GM19467 (cell line): ENCODE measurements at regions not wholly inside any gene's neighbourhood (a gene's known extent, or its start where the extent isn't known, plus 50 kb on each side); places are given as distances from the start of the nearest gene placed in this dataset.

Experiments used
- ATAC-seq: cut with Tn5 transposase; IDR thresholded peaks from one replicate; pipeline ENCODE4 v1.9.1; 2021; ENCODE audit warnings: mild to moderate bottlenecking, moderate library complexity; ENCODE audit not compliant: unreplicated experiment

DNA sequence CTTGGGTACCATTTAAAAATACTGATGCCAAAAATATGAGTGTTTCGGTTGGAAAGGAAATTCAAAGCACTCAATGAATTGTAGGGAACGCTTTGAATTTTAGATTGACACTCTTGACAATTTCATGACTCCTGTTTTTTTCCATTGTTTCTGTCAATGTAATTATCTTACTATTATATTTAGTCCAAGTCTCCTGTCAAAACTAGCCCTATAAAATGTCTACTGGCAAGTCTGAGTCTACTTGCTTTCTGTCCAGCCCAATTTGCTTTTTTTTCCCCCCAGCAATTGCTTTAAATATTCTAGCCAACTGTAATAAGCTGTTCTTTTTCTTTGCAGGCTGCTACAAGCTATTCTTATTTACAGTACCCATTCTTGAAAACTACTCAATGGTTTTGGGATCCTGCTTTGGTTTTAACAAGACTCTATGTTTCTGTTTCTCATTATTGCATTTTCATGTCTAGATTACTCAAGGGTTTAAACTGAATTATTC lies 1103.9 kb upstream of the GJE1 start:
- no peak for ATAC-seq

DNA sequence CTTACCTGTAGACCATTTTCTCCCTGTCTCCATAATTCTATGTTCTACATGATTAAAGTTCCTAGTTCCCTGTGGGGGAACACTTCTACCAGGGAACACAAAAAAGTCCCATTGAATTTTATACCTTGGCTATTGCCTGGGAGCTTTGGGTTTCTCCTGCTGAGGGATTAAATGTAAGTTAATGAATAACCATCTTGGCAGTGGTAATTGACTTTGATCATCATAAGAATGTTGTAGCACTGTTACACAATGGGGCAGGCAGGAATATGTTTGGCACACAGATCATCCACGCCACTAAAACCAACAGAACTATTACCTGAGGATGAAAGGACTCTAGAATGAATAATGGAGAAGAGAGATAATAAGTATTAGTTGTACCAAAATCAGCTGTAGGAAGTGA lies 1106.2 kb upstream of the GJE1 start:
- ATAC-seq = no peak

DNA sequence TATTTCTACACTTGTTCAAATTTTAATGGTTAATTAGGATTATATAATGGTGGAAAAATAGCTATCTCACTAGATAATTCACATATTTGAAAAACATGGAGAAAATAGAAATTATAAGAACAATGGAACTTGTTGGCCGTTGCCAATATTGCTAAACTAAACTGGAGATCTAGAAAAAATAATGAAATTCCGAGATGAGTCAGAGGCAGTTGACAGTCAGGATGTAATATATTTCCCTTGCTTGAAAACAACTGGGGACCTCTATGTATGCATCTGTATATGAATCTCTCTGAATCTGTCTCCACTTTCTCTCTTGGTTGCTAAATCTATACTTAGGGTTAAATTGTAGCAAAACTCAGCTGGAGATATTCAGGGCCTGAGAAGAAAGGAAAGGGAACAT lies 1108.2 kb upstream of the GJE1 start:
- ATAC-seq = no peak

DNA sequence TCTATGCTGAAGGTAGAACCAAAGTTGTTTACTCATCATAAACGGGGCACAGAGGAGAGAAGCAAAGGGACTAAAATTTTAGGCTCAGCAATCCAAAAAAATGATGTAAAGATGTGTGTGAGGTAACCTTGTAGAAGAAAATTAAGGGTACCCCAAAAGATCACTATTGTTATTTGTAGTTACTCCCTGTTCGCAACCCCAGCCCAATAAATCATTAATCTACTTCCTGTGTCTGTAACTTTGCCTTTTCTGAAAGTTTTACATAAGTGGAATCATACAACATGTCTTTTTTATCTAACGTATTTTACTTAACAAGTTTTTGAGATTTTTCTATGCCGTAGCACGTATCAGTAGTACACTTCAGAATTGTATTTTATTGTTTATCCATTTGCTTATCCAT lies 1114.8 kb upstream of the GJE1 start:
- no peak for ATAC-seq

DNA sequence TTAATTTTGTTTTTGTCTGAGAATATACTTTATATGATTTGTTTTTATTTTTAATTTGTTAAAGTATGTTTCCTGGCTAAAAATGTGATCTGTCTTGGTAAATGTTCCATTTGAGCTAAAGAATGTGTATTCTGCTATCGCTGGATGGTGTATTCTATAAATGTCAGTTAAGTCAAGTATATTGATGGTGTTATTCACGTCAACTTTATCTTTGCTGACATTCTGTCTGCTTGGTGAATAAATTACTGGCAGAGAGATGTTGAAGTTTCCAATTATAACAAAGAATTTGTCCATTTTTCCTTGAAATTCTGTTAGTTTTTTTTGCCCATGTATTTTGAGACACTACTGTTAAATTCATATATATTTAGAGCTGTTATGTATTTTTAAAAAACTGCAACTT lies 1131.8 kb upstream of the GJE1 start:
- ATAC-seq = no peak

DNA sequence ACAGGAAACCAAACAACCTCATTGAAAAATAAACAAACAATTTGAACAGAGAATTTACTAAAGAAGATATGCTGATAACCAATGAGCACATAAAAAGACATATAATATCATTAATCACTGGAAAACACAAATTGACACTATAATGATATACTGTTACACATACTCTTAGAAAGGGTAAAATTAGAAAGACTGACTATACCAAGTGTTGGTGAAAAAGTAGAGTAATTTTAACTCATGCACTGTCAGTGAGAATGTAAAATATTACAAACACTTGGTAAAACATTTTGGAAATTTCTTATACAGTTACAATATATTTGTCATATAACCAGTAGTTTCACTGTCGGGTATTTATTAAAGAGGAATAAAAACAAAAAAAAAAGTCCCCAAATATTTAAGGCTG lies 1139.2 kb upstream of the GJE1 start:
- ATAC-seq = no peak

DNA sequence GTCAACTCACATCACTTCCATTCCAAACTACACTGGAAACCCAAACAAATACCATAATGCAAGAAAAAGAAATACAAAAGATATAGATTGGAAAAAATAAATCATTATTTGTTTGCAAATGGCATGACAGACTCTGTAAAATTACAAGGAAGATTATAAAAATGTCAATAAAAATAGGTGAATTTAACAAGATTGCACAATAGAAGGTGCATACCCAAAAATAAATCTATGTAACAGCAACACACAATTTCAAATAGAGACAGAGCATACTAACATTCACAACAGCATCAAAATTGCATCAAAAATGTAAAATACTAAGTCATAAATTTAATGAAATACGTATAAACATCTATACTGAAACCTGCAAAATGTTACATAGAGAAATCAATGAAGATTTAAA lies 1140.0 kb upstream of the GJE1 start:
- ATAC-seq = no peak

DNA sequence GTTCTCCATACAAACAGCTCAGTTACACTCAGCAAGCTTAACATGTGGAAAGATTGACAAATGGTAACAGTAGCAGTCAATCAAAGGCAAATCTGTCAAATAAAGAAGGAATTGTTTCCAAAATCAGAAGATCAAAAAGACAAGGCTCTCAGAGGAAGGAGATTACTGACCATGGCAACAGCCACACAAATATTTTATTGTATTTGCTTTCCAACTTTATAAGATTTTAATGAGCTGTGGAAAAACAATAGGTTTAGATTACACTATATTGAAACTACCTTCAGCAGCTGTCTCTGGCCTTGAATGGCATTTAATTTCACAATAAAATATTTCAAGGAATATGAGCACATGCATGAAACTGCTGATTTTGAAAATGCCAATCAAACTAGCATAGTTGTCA lies 1143.9 kb upstream of the GJE1 start:
- no peak for ATAC-seq

DNA sequence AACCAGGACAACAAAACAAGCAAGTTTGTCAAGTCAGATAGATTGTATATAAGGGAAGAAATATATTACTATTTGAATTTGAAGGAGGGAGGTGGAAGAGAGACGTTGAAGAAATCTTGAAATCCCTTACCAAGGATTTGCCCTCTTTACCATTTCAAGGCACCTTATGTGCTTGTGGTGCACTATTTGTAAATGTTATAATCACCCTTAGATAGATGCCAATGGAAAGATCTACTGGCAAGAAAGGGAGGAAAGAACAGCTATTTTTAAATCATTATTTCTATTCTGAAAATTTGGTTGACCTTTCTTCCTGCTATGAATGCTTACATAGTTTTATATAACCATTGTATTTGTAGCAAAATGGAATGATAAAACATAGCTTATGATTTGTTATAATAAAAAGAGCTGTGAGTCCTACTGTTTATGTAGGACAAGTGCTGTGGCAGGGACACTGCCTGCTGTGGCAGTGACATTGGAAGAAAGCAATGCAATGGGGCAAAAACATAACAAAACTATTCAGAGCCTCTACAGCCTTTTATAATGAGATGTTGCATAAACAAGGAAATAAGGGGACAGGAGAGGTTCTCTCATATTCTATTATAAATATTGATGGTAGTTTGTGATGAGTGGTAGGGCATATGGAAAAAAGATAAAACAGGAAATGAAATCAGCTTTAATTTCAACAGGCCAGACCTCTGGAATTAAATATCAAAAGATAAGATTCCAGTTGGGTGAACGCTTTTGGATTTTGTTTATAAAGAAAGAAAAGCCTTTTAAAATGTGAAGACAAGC lies 1145.2 kb upstream of the GJE1 start:
- no peak for ATAC-seq

DNA sequence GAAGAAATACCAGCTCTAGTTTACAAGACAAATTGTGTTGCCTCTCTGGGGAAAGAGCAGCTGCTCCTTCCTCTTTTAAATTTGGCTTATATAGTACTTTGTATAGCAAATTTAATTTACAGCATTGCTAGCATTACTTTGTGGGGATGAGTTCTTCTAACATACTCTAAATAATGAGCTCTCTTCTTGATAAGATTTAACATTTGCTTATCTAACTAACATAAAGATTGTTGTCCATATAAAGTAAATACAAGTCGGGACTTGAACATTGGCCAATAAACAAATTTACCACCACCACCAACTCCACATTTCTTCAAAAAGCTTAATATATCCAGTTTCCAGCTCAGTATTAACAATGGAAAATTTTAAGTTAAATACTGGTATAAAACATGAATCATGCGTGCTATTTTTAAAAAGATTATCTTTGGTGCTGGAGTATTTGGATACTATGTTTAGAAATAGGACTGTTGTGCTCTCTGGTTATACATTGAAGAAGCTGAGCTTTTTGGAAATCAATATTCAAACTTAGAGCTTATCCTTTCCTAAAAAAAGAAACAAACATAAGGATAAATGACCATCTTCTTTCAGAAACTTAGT lies 1146.9 kb upstream of the GJE1 start:
- ATAC-seq = no peak

DNA sequence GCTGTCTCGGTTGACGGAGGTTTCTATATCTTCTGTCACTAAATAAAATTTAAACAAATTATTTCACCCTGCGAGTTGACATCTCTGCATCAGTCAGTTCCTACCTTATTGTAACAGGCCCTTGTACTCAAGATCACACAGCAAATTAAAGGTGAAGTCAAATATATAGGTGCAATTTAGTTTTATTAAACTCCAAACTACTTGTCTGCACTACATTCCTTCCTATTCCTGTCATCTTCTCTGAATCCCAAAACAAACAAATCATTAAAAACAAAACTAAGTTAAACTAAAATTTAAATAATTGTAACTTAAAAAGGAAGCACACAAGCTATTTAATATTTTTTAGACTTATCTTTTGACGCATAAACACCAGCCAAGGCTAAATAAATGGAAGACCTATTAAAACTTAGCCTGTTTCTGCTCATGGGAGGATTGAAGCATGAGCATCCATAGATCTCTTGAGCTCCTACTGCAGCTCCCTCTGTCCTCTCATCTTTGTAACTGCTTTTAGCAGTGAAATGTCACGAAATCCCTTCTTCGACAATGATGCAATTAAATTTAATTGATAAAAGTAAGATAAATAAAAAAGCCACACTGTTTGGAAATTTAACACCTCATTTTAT lies 1152.3 kb upstream of the GJE1 start:
- ATAC-seq = no peak

DNA sequence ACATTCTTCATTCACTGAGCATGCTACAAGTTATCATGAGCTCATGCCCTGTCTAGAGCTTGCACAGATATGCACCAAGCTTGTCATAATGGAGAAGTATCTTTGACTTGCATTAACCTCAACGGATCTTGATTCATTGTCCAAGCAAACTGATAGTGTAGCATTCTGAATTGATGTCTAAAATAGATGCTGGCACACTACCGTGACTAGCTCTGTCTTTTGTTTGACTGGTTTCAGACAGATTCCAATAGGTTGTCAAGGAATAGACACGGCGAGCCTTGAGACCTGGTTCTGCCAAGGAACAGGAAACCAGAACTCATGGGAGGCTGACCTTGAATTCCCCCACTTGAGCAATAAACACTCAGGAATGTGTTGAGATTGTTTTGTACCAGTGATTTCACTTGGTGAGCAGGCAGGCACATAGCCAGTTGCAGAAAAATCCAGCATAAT lies 1153.1 kb upstream of the GJE1 start:
- ATAC-seq = no peak

DNA sequence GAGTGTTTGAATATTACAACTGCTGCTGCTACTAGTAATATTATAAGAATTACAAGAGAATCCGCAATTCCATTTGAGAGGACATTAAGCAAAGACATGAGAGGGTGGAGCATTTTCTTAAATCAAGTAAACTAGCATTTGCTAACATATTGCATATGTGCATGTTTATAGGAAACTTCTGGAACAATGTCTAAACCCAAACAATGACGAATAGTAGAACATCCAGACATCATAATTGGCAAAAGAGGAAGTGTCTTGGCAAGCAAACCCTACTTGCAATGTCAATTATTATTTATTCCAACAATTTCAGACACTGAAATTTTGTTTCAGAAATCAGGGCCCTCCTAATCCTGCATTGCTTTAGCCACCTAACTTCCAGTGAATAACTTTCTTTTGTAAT lies 1155.3 kb upstream of the GJE1 start:
- ATAC-seq = no peak

DNA sequence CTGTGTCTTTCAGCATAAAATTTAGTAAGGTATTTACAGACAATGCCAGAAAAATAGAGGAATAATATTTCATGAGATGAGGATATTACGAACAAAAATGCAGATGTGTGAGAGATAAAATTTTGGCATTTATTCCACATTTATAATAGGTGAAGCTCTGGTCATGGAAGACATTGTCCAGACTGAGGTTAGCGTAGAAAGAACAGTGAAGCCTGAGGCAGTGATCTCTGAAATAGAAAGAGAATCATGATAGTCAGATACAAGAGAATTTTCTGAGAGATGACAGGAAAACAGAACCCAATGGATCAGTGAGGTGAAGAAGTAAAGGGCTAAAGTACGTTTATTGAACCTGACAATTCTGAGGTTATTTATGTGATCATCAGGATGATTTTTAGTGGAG lies 1155.9 kb upstream of the GJE1 start:
- no peak for ATAC-seq

DNA sequence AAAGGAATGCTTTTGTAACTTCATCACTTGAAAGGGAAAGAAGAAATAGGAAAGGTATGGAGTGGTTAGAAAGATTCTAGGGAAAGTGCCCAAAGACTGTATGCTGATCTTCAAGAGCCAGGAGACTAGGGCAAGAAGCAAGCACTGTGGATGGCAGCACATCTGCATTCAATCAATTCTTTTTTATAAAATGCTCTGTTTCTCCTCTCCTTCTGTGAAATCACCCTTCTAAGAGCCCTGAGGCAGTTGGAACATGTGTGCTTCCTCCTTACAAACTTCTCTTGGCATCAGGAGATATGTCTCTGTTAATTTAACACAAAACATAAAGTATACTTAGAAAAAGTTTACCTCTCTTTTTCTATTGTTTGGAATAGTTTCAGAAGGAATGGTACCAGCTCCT lies 1162.2 kb upstream of the GJE1 start:
- ATAC-seq = no peak

DNA sequence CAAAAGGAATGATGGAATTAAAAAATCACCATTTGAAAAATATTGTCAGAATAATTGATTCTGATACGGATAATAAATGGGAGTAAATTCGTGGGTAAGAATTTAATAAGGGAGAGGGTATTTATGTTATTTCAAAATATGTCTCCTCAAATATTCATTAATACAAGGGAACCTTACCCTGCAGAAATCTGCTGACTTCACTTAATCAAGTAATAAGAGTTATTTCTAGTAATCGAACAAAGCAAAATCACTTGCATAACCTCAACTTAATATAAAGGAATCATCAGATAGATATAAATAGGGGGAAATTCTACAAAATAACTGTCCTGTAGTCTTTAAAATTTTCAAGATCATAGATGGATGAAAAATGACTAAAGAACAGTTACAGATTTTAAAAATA lies 1164.7 kb upstream of the GJE1 start:
- no peak for ATAC-seq

DNA sequence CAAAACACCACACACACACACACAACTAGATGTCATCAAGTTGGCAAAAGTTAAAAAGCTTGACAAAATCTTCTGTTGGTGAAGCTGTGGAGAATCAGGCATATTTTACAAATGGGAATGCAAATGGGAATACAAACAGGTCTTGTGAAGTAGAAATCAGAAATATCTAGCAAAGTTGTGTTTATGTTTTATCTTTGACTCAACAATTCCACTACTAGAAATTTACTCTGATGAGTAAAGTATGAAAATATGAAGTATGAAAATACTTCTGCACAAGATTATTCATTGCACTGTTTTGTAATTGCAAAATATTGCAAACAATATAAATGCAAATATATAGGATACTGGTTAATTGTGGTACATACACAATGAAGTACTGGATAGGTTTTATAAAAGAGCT lies 1166.0 kb upstream of the GJE1 start:
- no peak for ATAC-seq

DNA sequence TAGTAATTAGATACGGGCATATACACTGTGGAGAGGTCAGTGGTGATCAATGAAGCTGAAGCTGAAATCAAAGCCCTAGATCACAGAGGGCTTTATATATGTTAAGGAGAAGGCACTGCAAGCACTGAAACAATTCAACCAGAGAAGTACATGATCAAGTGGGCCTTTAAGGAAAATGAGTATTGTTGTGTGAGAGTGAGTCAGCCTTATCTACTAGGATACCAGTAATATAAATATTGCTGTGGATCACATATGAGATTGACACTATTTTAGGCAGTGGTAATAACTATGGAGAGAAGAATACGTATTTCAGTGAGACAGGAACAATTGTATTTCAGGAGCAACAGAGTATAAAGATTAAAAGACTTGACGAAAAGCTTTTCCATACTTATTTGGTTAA lies 1172.2 kb upstream of the GJE1 start:
- ATAC-seq = no peak

DNA sequence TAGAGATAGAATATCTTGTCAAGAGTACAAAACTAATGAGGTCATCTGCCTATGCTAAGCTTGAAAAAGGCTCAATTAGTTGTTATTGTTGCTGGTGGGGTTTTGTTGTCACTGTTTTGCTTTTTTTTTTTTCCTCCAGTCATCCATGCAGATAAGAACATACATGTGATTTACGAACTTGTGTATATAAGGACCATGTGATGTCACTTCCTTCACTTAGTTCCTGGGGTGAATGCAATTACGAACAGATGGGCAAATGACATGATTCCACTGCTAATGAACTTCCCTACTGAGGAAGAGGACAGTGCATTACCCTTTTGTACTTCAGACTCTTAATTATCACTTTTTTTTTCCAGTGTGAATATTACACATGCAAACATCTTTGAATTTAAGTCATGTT lies 1175.3 kb upstream of the GJE1 start:
- no peak for ATAC-seq

DNA sequence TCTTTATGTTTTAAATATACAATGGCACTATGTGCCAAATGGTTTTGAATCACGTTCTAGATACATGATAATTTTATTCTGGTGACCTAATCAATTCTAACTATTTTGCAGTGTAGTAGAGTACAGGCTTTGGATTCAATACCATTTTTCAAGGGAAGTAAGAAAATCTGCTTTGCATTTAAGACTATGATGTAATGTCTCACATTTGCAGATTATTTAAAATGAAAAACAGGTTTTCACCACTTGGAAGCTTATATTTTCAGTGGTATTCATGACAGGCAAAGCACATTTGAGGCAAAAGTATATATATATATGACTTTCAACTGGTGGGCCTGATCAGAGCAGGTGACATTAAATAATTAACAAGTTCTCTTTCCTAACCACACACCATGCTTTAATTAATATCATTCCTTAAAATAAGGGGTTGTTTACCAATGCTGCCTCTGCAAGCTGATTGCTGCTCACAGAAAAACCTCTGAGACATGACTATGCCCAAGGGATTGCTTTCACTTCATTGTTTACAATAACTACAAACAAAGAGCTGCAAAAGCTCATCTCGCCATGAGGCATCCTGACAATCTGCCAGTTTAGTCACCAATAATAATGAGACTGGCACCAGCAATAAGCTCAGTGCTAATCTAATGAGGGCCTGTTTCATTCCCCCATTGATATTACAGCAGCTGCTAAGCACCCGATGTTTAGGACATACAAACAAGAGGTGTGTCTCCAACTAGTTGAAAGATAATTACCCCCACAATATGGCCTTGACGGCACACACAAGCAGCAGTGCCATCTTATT lies 1176.0 kb upstream of the GJE1 start:
- no peak for ATAC-seq

DNA sequence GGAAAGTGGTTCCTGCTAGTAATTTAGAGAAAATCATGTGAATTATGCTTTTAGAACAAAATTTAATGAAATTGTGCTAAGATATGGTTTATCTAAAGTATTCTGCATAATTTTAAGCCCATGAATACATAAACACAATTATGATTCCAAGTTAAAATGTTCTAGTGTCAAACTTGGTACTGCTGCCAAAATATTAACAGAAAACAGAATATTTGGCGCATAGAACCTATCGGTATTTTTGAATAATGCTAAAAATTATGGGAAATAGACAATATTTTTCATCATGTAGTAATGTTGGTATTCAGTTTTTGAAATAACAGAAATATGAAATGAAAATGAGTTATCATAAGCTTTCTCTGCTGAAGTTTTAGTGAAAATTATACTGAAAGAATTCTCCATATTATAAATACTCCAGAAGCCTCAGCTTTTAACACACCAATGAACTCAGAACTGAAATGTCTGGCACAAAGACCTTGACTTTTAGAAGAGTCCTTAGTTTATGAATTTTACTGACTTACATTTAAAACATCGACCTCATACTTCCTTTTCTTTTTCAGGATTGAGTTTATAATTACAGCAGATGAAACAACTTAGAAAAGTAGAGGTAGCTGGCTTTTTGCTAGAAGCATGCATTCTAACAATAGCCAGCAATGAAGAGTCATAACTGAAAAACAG lies 1192.3 kb upstream of the GJE1 start:
- ATAC-seq = no peak
